ENCODE measurements at regions not wholly inside any gene's neighbourhood (a gene's known extent, or its start where the extent isn't known, plus 50 kb on each side); places are given as distances from the start of the nearest gene placed in this dataset.

DNA sequence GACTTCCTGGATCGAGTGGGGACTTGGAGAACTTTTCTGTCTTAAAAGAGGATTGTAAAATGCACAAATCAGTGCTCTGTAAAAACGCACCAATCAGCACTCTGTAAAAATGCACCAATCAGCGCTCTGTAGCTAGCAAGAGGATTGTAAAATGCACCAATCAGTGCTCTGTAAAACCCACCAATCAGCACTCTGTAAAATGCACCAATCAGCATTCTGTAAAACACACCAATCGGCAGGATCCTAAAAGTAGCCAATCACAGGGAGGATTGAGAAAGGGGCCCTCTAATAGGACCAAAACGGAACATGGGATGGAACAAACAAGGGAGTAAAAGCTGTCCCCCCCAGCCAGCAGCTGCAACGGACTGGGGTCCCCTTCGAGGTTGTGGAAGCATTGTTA, 587.4 kb upstream of the ALCAM start:
- ATAC-seq = no peak
- TF ChIP-seq CTCF (IDR thresholded peaks at IDR 0.05) = no peak
- Histone ChIP-seq H3K36me3 (no peaks in the 10 kb centered on the region), H3K4me1 (no peaks in the 10 kb centered on the region), H3K9me3 (no peaks in the 10 kb centered on the region), H3K27me3 (no peaks in the 10 kb centered on the region), H3K4me3 (no peak overlapping the region), H3K27ac (no peak overlapping the region)
- intact Hi-C loops (cut with DNase I) = no loop called here
- no peak for DNase-seq

DNA sequence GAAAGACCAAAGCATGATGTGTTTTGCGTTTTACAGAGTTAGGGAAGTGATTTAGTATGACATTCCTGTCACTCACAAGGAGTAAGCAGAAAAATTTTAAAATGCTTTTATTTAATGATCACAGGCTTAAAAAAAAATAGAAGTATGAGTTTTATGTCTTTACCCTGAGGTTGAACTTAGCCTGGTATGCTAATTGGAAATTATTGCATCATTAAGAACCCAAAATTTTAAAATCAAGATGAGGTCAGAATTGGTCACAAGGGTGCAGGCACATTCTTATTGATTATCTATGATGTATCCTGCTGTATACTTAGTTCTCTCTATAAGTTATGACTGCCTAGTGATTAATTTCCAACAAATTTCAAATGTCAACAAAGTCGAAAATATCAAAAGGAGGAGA, 585.6 kb upstream of the ALCAM start:
- TF ChIP-seq CTCF (IDR thresholded peaks at IDR 0.05) = no peak
- no peak for ATAC-seq
- intact Hi-C loops (cut with DNase I) = no loop called here

DNA sequence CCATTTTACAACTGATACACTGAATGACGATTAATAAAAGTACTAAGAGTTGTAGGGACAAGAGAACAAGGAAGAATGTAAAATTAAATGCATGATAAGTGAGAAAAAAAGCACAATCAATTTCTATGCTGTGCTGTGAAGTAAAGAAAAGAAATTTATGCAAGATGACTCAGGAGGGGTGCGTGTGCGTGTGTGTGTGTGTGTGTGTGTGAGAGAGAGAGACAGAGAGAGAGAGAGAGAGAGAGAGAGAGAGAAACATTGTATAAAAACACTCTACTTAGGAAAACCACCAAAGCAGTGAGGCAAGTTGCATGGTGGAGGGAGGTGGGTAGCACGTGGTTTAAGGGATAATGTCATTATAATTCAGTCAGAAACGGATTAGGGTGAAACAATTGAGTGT, 580.8 kb upstream of the ALCAM start:
- no peak for DNase-seq
- intact Hi-C loops (cut with DNase I) = no loop called here
- no peak for TF ChIP-seq CTCF (IDR thresholded peaks at IDR 0.05)
- H3K27me3 ChIP-seq = no peaks in the 10 kb centered on the region
- H3K36me3 ChIP-seq = no peaks in the 10 kb centered on the region
- H3K4me3 ChIP-seq = no peak overlapping the region
- H3K9me3 ChIP-seq = no peaks in the 10 kb centered on the region
- no peak overlapping the region for H3K27ac ChIP-seq
- ATAC-seq = no peak
- H3K4me1 ChIP-seq = no peaks in the 10 kb centered on the region

More for the DNA sequence above, 585.6 kb upstream of the ALCAM start:
- Histone ChIP-seq H3K4me3 (no peak overlapping the region), H3K27me3 (no peaks in the 10 kb centered on the region), H3K4me1 (no peaks in the 10 kb centered on the region), H3K27ac (no peak overlapping the region), H3K36me3 (no peaks in the 10 kb centered on the region), H3K9me3 (no peaks in the 10 kb centered on the region)
- no peak for DNase-seq

DNA sequence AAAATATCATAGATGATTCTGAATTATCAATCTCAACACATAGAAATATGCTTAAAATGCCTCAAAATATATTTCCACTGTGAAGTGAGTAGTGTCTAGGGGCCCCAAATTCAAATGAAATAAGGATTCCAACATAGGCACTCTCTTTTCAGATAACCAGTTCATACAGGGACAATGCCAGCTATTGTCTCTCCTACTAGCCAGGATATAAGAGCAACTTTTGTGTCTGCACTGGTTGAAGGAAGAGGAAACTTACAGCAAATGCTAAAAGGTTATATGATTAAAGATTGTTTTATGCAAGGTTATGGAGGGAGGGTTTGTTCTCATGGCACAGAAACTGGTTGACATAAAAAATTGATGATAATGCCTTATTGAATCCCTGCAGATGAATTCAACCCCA, 579.4 kb upstream of the ALCAM start:
- Histone ChIP-seq H3K4me3 (no peak overlapping the region), H3K36me3 (no peaks in the 10 kb centered on the region), H3K4me1 (no peaks in the 10 kb centered on the region), H3K9me3 (no peaks in the 10 kb centered on the region), H3K27me3 (no peaks in the 10 kb centered on the region), H3K27ac (no peak overlapping the region)
- DNase-seq (no peak), ATAC-seq (no peak)
- intact Hi-C loops (cut with DNase I) = no loop called here
- no peak for TF ChIP-seq CTCF (IDR thresholded peaks at IDR 0.05)

- no peak for ATAC-seq
- DNase-seq = no peak
- no peaks in the 10 kb centered on the region for H3K36me3 ChIP-seq
Observed at GRCh38 chr3:104788807-104789206, 577.9 kb upstream of the ALCAM start.

More at GRCh38 chr3:104788807-104789206, 577.9 kb upstream of the ALCAM start:
- Histone ChIP-seq H3K27me3 (no peaks in the 10 kb centered on the region), H3K4me3 (no peak overlapping the region), H3K4me1 (no peaks in the 10 kb centered on the region), H3K27ac (no peak overlapping the region), H3K9me3 (no peaks in the 10 kb centered on the region)
- intact Hi-C loops (cut with DNase I) = no loop called here
- no peak for TF ChIP-seq CTCF (IDR thresholded peaks at IDR 0.05)

Measured in upper lobe of right lung (tissue), 1 donor.